ENCODE measurements at regions not wholly inside any gene's neighbourhood (a gene's known extent, or its start where the extent isn't known, plus 50 kb on each side); places are given as distances from the start of the nearest gene placed in this dataset.

GRCh38 chr1:96329121-96329520 is 392.5 kb upstream of the PTBP2 start (continued):
- TF ChIP-seq ZNF830 (tag by site-specific recombination; IDR thresholded peaks at IDR 0.05; ENCODE audit: low read depth) (no peak), SP3 (tag by site-specific recombination; IDR thresholded peaks at IDR 0.05) (no peak), SP7 (tag by site-specific recombination; IDR thresholded peaks at IDR 0.05) (no peak), ZFP3 (tag by site-specific recombination; IDR thresholded peaks at IDR 0.05; ENCODE audit: low read depth) (no peak), OSR2 (tag by site-specific recombination; IDR thresholded peaks at IDR 0.05) (no peak), ZNF596 (tag by site-specific recombination; IDR thresholded peaks at IDR 0.05) (no peak), ZNF558 (tag by site-specific recombination; IDR thresholded peaks at IDR 0.05) (no peak), ZNF140 (tag by site-specific recombination; IDR thresholded peaks at IDR 0.05) (no peak), TSHZ1 (tag by site-specific recombination; IDR thresholded peaks at IDR 0.05; ENCODE audit: borderline replicate concordance) (no peak)
- TF ChIP-seq, protein P1, sequence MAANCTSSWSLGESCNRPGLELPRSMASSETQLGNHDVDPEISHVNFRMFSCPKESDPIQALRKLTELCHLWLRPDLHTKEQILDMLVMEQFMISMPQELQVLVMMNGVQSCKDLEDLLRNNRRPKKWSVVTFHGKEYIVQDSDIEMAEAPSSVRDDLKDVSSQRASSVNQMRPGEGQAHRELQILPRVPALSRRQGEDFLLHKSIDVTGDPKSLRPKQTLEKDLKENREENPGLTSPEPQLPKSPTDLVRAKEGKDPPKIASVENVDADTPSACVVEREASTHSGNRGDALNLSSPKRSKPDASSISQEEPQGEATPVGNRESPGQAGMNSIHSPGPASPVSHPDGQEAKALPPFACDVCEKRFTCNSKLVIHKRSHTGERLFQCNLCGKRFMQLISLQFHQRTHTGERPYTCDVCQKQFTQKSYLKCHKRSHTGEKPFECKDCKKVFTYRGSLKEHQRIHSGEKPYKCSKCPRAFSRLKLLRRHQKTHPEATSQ (tag by site-specific recombination; IDR thresholded peaks at IDR 0.05) = no peak

DNA sequence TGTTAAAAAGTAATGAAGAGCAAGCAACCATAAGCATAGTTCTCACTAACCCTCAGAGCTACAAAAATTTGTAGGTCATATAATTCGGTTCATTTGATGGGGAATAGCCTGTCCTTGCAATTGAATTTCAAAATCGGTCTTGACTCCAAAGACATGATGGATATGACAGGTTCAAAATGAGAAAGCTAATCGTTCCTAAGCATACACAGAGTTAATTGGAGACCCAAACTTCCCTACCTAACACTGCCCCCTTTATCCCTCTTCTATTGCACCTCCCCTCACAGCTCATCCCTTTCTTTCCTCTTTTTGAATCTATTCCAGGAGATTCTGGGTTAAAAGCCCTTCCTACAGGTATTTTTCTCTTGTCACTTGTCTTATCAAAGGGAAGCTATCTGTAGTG is 390.0 kb upstream of the PTBP2 start:
- H3K4me3 ChIP-seq (ENCODE audit: low read depth, low read length) = no peak overlapping the region
- H3K36me3 ChIP-seq (ENCODE audit: control insufficient read depth in 2 of 2, insufficient read depth in 1 of 2, low read length in 2 of 2) = no peaks in the 10 kb centered on the region
- ChIA-PET POLR2A (no interaction called here), CTCF (no interaction called here)
- no peaks in the 10 kb centered on the region for H3K9me3 ChIP-seq (ENCODE audit: control insufficient read depth, insufficient read depth, low read depth, low read length)
- no peak overlapping the region for H3K27ac ChIP-seq (ENCODE audit: extremely low read depth, low read depth, low read length)
- no peaks in the 10 kb centered on the region for H3K4me1 ChIP-seq (ENCODE audit: control insufficient read depth, insufficient read depth, low read length)
- TF ChIP-seq ZNF24 (tag by site-specific recombination; IDR thresholded peaks at IDR 0.05) = no peak
- TF ChIP-seq, protein P2, sequence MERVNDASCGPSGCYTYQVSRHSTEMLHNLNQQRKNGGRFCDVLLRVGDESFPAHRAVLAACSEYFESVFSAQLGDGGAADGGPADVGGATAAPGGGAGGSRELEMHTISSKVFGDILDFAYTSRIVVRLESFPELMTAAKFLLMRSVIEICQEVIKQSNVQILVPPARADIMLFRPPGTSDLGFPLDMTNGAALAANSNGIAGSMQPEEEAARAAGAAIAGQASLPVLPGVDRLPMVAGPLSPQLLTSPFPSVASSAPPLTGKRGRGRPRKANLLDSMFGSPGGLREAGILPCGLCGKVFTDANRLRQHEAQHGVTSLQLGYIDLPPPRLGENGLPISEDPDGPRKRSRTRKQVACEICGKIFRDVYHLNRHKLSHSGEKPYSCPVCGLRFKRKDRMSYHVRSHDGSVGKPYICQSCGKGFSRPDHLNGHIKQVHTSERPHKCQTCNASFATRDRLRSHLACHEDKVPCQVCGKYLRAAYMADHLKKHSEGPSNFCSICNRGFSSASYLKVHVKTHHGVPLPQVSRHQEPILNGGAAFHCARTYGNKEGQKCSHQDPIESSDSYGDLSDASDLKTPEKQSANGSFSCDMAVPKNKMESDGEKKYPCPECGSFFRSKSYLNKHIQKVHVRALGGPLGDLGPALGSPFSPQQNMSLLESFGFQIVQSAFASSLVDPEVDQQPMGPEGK (tag by site-specific recombination; IDR thresholded peaks at IDR 0.05) = no peak
- no peak for TF ChIP-seq ZNF175 (tag by site-specific recombination; IDR thresholded peaks at IDR 0.05)
- no peak for TF ChIP-seq ZNF473 (tag by site-specific recombination; IDR thresholded peaks at IDR 0.05)
- TF ChIP-seq, protein P3, sequence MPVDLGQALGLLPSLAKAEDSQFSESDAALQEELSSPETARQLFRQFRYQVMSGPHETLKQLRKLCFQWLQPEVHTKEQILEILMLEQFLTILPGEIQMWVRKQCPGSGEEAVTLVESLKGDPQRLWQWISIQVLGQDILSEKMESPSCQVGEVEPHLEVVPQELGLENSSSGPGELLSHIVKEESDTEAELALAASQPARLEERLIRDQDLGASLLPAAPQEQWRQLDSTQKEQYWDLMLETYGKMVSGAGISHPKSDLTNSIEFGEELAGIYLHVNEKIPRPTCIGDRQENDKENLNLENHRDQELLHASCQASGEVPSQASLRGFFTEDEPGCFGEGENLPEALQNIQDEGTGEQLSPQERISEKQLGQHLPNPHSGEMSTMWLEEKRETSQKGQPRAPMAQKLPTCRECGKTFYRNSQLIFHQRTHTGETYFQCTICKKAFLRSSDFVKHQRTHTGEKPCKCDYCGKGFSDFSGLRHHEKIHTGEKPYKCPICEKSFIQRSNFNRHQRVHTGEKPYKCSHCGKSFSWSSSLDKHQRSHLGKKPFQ (tag by site-specific recombination; IDR thresholded peaks at IDR 0.05) = no peak
- TF ChIP-seq ZNF777 (tag by site-specific recombination; IDR thresholded peaks at IDR 0.05; ENCODE audit: borderline replicate concordance) = no peak
- TF ChIP-seq ZFP3 (tag by site-specific recombination; IDR thresholded peaks at IDR 0.05; ENCODE audit: low read depth) = no peak
- no peak for TF ChIP-seq PRDM6 (tag by site-specific recombination; IDR thresholded peaks at IDR 0.05)
- no peak for TF ChIP-seq ZNF19 (tag by site-specific recombination; IDR thresholded peaks at IDR 0.05; ENCODE audit: low read depth)
- TF ChIP-seq, protein P4, sequence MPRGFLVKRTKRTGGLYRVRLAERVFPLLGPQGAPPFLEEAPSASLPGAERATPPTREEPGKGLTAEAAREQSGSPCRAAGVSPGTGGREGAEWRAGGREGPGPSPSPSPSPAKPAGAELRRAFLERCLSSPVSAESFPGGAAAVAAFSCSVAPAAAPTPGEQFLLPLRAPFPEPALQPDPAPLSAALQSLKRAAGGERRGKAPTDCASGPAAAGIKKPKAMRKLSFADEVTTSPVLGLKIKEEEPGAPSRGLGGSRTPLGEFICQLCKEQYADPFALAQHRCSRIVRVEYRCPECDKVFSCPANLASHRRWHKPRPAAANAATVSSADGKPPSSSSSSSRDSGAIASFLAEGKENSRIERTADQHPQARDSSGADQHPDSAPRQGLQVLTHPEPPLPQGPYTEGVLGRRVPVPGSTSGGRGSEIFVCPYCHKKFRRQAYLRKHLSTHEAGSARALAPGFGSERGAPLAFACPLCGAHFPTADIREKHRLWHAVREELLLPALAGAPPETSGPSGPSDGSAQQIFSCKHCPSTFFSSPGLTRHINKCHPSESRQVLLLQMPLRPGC (tag by site-specific recombination; IDR thresholded peaks at IDR 0.05) = no peak
- no peak for TF ChIP-seq ZNF555 (tag by site-specific recombination; conservative IDR thresholded peaks at IDR 0.05)
- TF ChIP-seq KLF9 (tag by site-specific recombination; IDR thresholded peaks at IDR 0.05; ENCODE audit: low read depth) = no peak
- no peak for TF ChIP-seq ZNF2 (tag by site-specific recombination; IDR thresholded peaks at IDR 0.05)

Measured in HEK293 (cell line).